SK-N-MC (cell line): ENCODE measurements at regions not wholly inside any gene's neighbourhood (a gene's known extent, or its start where the extent isn't known, plus 50 kb on each side); places are given as distances from the start of the nearest gene placed in this dataset.

Experiments used
- EZH2 ChIP-seq: fragments of 200-600 bp; sonication (generic); IDR thresholded peaks from one replicate; pipeline ENCODE4 v1.6.1; 2017; ENCODE audit warnings: antibody characterized with exemption
- FOXP2 ChIP-seq: optimal IDR thresholded peaks from 2 replicates; pipeline ENCODE3; 2011; ENCODE audit warnings: mild to moderate bottlenecking, moderate library complexity; ENCODE audit not compliant: insufficient read depth; ENCODE audit errors: extremely low read length, control extremely low read depth
- POLR2AphosphoS5 ChIP-seq: IDR thresholded peaks from 2 replicates; pipeline ENCODE4 v1.6.1; 2012; ENCODE audit warnings: mild to moderate bottlenecking, low read depth, low read length, borderline replicate concordance

DNA sequence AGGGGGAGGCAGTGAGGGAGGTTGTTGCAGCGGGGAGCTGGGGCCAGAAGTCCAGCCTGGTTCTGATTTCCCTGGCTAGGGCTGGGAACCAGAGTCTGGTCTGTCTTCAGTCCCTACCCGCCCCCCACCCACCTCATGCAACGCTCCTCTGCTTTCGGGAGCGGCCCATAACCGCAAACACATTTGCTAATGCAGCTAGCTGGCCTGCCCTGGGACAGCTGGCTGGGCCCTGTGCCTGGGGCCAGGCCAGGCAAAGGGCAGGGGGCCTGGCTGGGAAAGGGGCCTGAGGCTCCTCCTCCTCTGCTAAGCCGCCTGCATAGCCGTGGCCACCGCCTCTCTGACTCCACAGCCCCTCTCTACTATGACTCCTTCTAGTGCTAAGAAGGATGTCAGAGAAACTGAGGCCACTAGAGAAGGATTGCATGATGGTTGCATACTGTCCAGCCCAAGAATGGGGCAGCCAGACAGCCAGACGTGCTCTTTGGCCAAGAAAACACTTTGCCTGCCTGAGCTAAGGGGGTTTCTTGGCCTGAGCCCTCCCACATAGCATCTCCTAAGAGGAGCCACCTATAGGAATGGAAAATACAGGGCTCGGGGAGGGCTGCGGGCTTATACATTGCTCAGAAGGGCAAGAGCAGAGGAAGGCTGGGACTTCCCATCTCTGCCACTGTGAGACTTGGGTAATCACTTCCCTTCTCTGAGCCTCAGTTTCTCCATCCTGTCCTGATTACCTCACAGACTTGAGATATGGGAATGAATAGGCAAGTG, 76.9 kb downstream of the PJA1 start:
- TF ChIP-seq POLR2AphosphoS5 (no peak), EZH2 (no peak), FOXP2 (no peak)
